ENCODE measurements at regions not wholly inside any gene's neighbourhood (a gene's known extent, or its start where the extent isn't known, plus 50 kb on each side); places are given as distances from the start of the nearest gene placed in this dataset.

DNA sequence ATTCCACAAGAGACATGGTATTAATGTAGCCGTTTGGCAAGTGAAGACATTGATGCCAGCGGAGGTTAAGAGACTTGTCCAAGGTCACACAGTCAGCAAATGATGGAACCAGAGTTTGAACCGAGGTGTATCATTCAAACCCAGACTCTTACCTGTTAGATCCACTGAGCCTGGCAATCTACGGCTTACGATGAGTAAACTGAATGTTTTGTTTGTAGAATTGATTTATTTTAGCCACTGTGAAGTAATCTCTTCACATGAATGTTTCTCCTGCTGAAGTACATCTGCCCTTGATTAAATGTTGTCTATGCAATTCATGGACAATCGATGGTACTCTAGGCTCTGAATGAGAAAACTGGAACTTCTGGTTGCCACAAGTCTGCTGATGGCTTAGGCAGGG, 155.5 kb upstream of the NAV2 start:
- no peak for TF ChIP-seq EP300 (IDR thresholded peaks at IDR 0.05; ENCODE audit: borderline replicate concordance)
- no peak for TF ChIP-seq EGR1 (IDR thresholded peaks at IDR 0.05)
- TF ChIP-seq TAF1 (IDR thresholded peaks at IDR 0.05; ENCODE audit: low read depth): no peak
- TF ChIP-seq, protein P1, sequence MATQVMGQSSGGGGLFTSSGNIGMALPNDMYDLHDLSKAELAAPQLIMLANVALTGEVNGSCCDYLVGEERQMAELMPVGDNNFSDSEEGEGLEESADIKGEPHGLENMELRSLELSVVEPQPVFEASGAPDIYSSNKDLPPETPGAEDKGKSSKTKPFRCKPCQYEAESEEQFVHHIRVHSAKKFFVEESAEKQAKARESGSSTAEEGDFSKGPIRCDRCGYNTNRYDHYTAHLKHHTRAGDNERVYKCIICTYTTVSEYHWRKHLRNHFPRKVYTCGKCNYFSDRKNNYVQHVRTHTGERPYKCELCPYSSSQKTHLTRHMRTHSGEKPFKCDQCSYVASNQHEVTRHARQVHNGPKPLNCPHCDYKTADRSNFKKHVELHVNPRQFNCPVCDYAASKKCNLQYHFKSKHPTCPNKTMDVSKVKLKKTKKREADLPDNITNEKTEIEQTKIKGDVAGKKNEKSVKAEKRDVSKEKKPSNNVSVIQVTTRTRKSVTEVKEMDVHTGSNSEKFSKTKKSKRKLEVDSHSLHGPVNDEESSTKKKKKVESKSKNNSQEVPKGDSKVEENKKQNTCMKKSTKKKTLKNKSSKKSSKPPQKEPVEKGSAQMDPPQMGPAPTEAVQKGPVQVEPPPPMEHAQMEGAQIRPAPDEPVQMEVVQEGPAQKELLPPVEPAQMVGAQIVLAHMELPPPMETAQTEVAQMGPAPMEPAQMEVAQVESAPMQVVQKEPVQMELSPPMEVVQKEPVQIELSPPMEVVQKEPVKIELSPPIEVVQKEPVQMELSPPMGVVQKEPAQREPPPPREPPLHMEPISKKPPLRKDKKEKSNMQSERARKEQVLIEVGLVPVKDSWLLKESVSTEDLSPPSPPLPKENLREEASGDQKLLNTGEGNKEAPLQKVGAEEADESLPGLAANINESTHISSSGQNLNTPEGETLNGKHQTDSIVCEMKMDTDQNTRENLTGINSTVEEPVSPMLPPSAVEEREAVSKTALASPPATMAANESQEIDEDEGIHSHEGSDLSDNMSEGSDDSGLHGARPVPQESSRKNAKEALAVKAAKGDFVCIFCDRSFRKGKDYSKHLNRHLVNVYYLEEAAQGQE (IDR thresholded peaks at IDR 0.05; ENCODE audit: low read depth): no peak
- TF ChIP-seq, protein P2, sequence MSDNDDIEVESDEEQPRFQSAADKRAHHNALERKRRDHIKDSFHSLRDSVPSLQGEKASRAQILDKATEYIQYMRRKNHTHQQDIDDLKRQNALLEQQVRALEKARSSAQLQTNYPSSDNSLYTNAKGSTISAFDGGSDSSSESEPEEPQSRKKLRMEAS (IDR thresholded peaks at IDR 0.05): no peak
- no peak for TF ChIP-seq CREB1 (IDR thresholded peaks at IDR 0.05; ENCODE audit: low read depth)
- TF ChIP-seq RAD21 (IDR thresholded peaks at IDR 0.05; ENCODE audit: low read depth): no peak
- no peak for TF ChIP-seq CEBPB (IDR thresholded peaks at IDR 0.05)
- no peak for TF ChIP-seq NFIC (IDR thresholded peaks at IDR 0.05)
- TF ChIP-seq TCF12 (IDR thresholded peaks at IDR 0.05; ENCODE audit: low read depth): no peak
- TF ChIP-seq, protein P3, sequence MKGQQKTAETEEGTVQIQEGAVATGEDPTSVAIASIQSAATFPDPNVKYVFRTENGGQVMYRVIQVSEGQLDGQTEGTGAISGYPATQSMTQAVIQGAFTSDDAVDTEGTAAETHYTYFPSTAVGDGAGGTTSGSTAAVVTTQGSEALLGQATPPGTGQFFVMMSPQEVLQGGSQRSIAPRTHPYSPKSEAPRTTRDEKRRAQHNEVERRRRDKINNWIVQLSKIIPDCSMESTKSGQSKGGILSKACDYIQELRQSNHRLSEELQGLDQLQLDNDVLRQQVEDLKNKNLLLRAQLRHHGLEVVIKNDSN (IDR thresholded peaks at IDR 0.05): no peak
- TF ChIP-seq YY1 (IDR thresholded peaks at IDR 0.05; ENCODE audit: low read depth): no peak

Data from Ishikawa (cell line).